GM23248 (cell line): ENCODE measurements at regions not wholly inside any gene's neighbourhood (a gene's known extent, or its start where the extent isn't known, plus 50 kb on each side); places are given as distances from the start of the nearest gene placed in this dataset.

Experiments
- EZH2 ChIP-seq: fragments of 200-600 bp; sonication (generic); IDR thresholded peaks from 2 replicates; pipeline ENCODE4 v1.6.1; 2018; ENCODE audit warnings: antibody characterized with exemption, mild to moderate bottlenecking; ENCODE audit not compliant: insufficient read depth, poor library complexity, severe bottlenecking
- EZH2phosphoT487 ChIP-seq: fragments of 200-600 bp; sonication (generic); IDR thresholded peaks from 2 replicates; pipeline ENCODE4 v1.6.1; 2018; ENCODE audit warnings: antibody characterized with exemption, moderate library complexity, mild to moderate bottlenecking, low read depth; ENCODE audit not compliant: insufficient read depth

- TF ChIP-seq EZH2 (no peak), EZH2phosphoT487 (no peak)
These were observed 223.7 kb downstream of the ANKRD30B start for GRCh38 chr18:14971461-14972185.
